ENCODE measurements at regions not wholly inside any gene's neighbourhood (a gene's known extent, or its start where the extent isn't known, plus 50 kb on each side); places are given as distances from the start of the nearest gene placed in this dataset.

DNA sequence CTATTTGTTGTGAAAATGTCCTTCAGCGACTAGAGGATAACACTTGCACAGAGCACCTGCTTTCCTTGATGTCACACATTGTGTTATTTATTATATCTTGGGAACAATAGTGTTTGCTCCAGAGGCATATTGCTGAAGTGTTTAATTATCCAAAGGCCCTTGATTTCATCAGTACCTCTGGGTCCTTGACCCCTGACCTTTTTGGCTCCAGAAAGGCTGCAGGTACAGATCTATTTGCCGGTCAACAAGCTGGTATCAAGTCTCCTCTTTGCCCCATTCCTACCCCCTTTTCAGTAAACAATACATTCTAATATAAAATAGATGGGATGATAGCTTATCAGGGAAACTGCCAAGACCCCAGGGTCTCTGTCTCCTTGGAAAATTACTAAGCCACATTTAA is 206.8 kb downstream of the DACT1 start:
- Histone ChIP-seq H3K9me1 (replicated peaks; ENCODE audit: control insufficient read depth, extremely low read depth, insufficient read depth, low read length) (no peaks in the 10 kb centered on the region), H3K4me1 (ENCODE audit: control insufficient read depth, extremely low read depth, insufficient read depth, low read length) (no peaks in the 10 kb centered on the region), H3K9ac (replicated peaks; ENCODE audit: extremely low read depth, insufficient read depth, low read length) (no peak overlapping the region), H3K4me2 (ENCODE audit: insufficient read depth, low read length) (no peak overlapping the region), H3K79me2 (ENCODE audit: control insufficient read depth, insufficient read depth, low read length) (no peaks in the 10 kb centered on the region), H3K9me3 (replicated peaks; ENCODE audit: control insufficient read depth, insufficient read depth, low read length) (no peaks in the 10 kb centered on the region), H3K27ac (ENCODE audit: insufficient read depth, low read depth, low read length) (no peak overlapping the region), H3K27me3 (ENCODE audit: control insufficient read depth in 2 of 2, insufficient read depth in 2 of 2, low read length in 2 of 2) (no peaks in the 10 kb centered on the region), H3K36me3 (ENCODE audit: control insufficient read depth in 2 of 2, extremely low read depth in 1 of 2, insufficient read depth in 2 of 2, low read length in 2 of 2) (no peaks in the 10 kb centered on the region), H3K4me3 (replicated peaks in 1 of 3; ENCODE audit: insufficient read depth in 1 of 3, low read depth in 1 of 3, low read length in 3 of 3) (no peak overlapping the region), H4K20me1 (replicated peaks; ENCODE audit: control insufficient read depth, extremely low read depth, insufficient read depth, low read length) (no peaks in the 10 kb centered on the region), H2AFZ (ENCODE audit: low read depth, low read length) (no peak overlapping the region)
- no peak for TF ChIP-seq POLR2AphosphoS5 (IDR thresholded peaks at IDR 0.05; ENCODE audit: insufficient read depth, low read depth, low read length)
- no peak for TF ChIP-seq GATA2 (IDR thresholded peaks at IDR 0.05; ENCODE audit: insufficient read depth, insufficient read length, low read depth, low read length)
- no peak for TF ChIP-seq MYC (IDR thresholded peaks at IDR 0.05; ENCODE audit: low read depth, low read length)
- TF ChIP-seq, protein P1, sequence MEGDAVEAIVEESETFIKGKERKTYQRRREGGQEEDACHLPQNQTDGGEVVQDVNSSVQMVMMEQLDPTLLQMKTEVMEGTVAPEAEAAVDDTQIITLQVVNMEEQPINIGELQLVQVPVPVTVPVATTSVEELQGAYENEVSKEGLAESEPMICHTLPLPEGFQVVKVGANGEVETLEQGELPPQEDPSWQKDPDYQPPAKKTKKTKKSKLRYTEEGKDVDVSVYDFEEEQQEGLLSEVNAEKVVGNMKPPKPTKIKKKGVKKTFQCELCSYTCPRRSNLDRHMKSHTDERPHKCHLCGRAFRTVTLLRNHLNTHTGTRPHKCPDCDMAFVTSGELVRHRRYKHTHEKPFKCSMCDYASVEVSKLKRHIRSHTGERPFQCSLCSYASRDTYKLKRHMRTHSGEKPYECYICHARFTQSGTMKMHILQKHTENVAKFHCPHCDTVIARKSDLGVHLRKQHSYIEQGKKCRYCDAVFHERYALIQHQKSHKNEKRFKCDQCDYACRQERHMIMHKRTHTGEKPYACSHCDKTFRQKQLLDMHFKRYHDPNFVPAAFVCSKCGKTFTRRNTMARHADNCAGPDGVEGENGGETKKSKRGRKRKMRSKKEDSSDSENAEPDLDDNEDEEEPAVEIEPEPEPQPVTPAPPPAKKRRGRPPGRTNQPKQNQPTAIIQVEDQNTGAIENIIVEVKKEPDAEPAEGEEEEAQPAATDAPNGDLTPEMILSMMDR (IDR thresholded peaks at IDR 0.05; ENCODE audit: extremely low read depth in 1 of 2, insufficient read depth in 1 of 2, low read depth in 1 of 2, low read length in 2 of 2), result no peak
- TF ChIP-seq JUN (IDR thresholded peaks at IDR 0.05; ENCODE audit: borderline replicate concordance, insufficient read depth, insufficient read length, low read depth), result no peak
- TF ChIP-seq, protein P2, sequence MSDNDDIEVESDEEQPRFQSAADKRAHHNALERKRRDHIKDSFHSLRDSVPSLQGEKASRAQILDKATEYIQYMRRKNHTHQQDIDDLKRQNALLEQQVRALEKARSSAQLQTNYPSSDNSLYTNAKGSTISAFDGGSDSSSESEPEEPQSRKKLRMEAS (IDR thresholded peaks at IDR 0.05; ENCODE audit: insufficient read depth, insufficient read length), result no peak
- no peak for TF ChIP-seq EZH2 (IDR thresholded peaks at IDR 0.05; ENCODE audit: borderline replicate concordance, low read depth, low read length, severe bottlenecking)
- TF ChIP-seq FOS (IDR thresholded peaks at IDR 0.05; ENCODE audit: borderline replicate concordance, insufficient read depth, low read length), result no peak
- no peak for TF ChIP-seq POLR2A (IDR thresholded peaks at IDR 0.05; ENCODE audit: low read depth, low read length)
- intact Hi-C loops (cut with micrococcal nuclease) (no loop called here), dilution Hi-C loops (cut with MboI; ENCODE audit: extremely low pct_ligation_motif_present, low sequenced_read_pairs) (no loop called here)
- POLR2A ChIA-PET, result no interaction called here
- DNase-seq (ENCODE audit: low read depth, low spot score), result no peak
- BruUV-seq (replicated peaks), result no TSS peak
- FAIRE-seq, result no peak
- CTCF ChIA-PET, result no interaction called here
